BJ (cell line): ENCODE measurements at regions not wholly inside any gene's neighbourhood (a gene's known extent, or its start where the extent isn't known, plus 50 kb on each side); places are given as distances from the start of the nearest gene placed in this dataset.

Experiments
- CTCF ChIA-PET: fragments of 350-600 bp; formaldehyde crosslinking; extraction: SDS; loops from one replicate; lab custom pipeline; 2021; ENCODE audit warnings: antibody characterized with exemption, inconsistent platforms; lab: Yijun Ruan, JAX
- POLR2A ChIA-PET: fragments of 300-600 bp; sonication (Branson Sonifier 250); formaldehyde crosslinking; extraction: SDS; loops from one replicate; lab custom pipeline; 2021; ENCODE audit warnings: antibody characterized with exemption; lab: Charles Lee
- DNase-seq: peaks from one replicate; pipeline ENCODE4 v3.0.0-alpha.2; 2011; ENCODE audit warnings: low read depth
- H3K27me3 ChIP-seq: 2 replicates; pipeline ENCODE4 v1.6.0; 2011; ENCODE audit warnings: low read length; ENCODE audit not compliant: control insufficient read depth, insufficient read depth
- H3K36me3 ChIP-seq: 2 replicates; pipeline ENCODE4 v1.5.1; 2011; ENCODE audit warnings: low read length; ENCODE audit not compliant: control insufficient read depth, insufficient read depth
- H3K4me3 ChIP-seq: 2 replicates; pipeline ENCODE4 v1.5.1; 2011; ENCODE audit warnings: low read depth, mild to moderate bottlenecking, control low read depth, low read length
- CTCF ChIP-seq: IDR thresholded peaks from 2 replicates; pipeline ENCODE4 v1.5.1; 2011; ENCODE audit warnings: low read depth, mild to moderate bottlenecking, control low read depth, inconsistent platforms, low read length, moderate library complexity; ENCODE audit not compliant: insufficient read depth

GRCh38 chr21:15531986-15532385 is 197.8 kb upstream of the USP25 start:
- Histone ChIP-seq H3K27me3 (no peaks in the 10 kb centered on the region; the same call in 1 of the 2 replicates), H3K36me3 (no peaks in the 10 kb centered on the region), H3K4me3 (no peak overlapping the region)
- POLR2A ChIA-PET: no interaction called here
- CTCF ChIA-PET: interaction anchor here (1.5 kb wide), 1 partner anchor 8 kb away, joined by 5 read pairs; no protein-coding TSS in a partner anchor
- no peak for DNase-seq
- TF ChIP-seq CTCF: no peak

DNA sequence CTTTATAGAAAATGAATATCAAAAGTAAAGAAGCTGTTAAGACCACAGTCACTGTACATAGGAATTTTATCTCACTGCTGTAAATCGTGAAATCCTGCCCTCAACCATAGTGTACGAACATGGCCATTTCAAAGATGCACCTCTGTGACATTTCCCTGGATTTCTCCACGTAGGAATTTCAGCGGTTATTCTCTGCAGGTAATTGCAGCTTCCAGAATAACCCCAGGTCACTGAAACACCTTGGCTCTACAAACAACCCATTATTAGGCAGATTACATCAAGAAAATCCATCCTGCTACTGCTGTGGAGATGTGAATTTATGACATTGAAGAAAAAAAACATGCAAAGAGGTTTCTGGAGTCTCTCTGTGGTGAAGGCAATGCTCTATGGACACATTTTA is 196.2 kb upstream of the USP25 start:
- Histone ChIP-seq H3K36me3 (no peaks in the 10 kb centered on the region), H3K27me3 (no peaks in the 10 kb centered on the region; the same call in 1 of the 2 replicates), H3K4me3 (no peak overlapping the region)
- ChIA-PET CTCF (interaction anchor here (0.7 to 1.2 kb wide), 2 partner anchors 19 to 443 kb away, joined by 3 read pairs; no protein-coding TSS in a partner anchor), POLR2A (no interaction called here)
- TF ChIP-seq CTCF: no peak
- no peak for DNase-seq

DNA sequence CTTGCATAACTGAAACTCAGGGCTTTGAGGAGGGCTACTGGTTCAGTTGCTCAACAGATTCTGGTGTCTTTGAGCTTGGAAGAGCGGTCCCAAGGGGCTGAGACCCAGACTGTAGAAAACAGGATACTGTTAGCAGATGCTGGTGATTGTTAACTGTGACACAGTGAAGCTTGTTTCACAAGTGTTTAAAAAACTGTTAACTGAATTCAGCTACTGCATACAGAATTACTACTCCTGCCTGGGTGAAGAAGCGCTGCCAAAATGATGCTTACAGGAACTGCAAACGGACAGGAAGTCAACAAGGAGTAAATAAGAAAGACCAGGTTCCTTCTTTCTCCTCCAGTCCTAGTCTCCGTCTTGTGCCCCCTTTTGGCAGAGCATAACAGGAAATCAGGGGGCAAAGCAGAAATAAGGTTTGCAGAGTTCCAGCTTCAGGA is 195.3 kb upstream of the USP25 start:
- Histone ChIP-seq H3K36me3 (no peaks in the 10 kb centered on the region), H3K4me3 (no peak overlapping the region), H3K27me3 (no peaks in the 10 kb centered on the region; the same call in 1 of the 2 replicates)
- ChIA-PET POLR2A (no interaction called here), CTCF (interaction anchor here (1.2 to 1.3 kb wide), 2 partner anchors 19 to 39 kb away, joined by 3 read pairs; no protein-coding TSS in a partner anchor)
- TF ChIP-seq CTCF: no peak
- DNase-seq: no peak

- ChIA-PET POLR2A (interaction anchor here (0.5 kb wide), 1 partner anchor 10 kb away, joined by 3 read pairs; no protein-coding TSS in a partner anchor), CTCF (interaction anchor here (1.3 kb wide), 1 partner anchor 14 kb away, joined by 3 read pairs; no protein-coding TSS in a partner anchor)
- TF ChIP-seq CTCF: no peak
- no peak overlapping the region for H3K4me3 ChIP-seq
- no peaks in the 10 kb centered on the region for H3K36me3 ChIP-seq
- no peak for DNase-seq
- H3K27me3 ChIP-seq: no peaks in the 10 kb centered on the region; the same call in 1 of the 2 replicates
Observed at GRCh38 chr21:15539376-15539775, 190.4 kb upstream of the USP25 start.

GRCh38 chr21:15543473-15543872 is 186.3 kb upstream of the USP25 start:
- ChIA-PET POLR2A (no interaction called here), CTCF (no interaction called here)
- no peak for TF ChIP-seq CTCF
- Histone ChIP-seq H3K36me3 (no peaks in the 10 kb centered on the region), H3K27me3 (no peaks in the 10 kb centered on the region; the same call in 1 of the 2 replicates), H3K4me3 (no peak overlapping the region)
- DNase-seq: no peak
